Right kidney (tissue), 1 donor: ENCODE measurements at regions not wholly inside any gene's neighbourhood (a gene's known extent, or its start where the extent isn't known, plus 50 kb on each side); places are given as distances from the start of the nearest gene placed in this dataset.
"Not testable (repeated sequence)": the region's sequence is repeated elsewhere in the genome, so short reads cannot be mapped to it uniquely, and the experiment has no call there.

Experiments
- DNase-seq: peaks from one replicate; pipeline ENCODE4 v3.0.0-alpha.2; 2016

GRCh38 chr16:52727849-52728248, 180.9 kb upstream of the TOX3 start:
- DNase-seq: no peak

GRCh38 chr16:52727441-52727840, 180.5 kb upstream of the TOX3 start:
- DNase-seq: no peak

DNA sequence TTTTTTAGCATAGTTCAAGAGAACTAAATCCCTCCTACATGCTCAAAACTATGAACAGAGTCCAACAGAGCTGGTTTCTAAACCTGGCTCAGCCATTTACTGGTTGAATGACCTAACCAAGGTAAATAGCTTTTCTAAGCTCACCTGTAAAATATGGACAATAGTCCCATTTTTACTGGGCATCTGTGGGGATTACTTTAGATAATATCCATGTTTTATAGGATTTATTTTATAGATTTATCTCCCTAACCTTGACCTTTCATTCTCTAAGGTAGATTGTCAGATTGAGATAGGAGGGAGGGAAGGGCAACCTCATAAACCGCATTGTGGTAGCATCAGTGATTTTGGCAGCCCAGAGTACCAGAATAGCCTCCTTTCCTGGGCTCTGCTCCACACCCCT, 178.5 kb upstream of the TOX3 start:
- no peak for DNase-seq

- DNase-seq: no peak
These were observed 178.1 kb upstream of the TOX3 start for GRCh38 chr16:52725043-52725442.

- DNase-seq: peak; percentile 6
These were observed 174.4 kb upstream of the TOX3 start for GRCh38 chr16:52721331-52721730.

DNA sequence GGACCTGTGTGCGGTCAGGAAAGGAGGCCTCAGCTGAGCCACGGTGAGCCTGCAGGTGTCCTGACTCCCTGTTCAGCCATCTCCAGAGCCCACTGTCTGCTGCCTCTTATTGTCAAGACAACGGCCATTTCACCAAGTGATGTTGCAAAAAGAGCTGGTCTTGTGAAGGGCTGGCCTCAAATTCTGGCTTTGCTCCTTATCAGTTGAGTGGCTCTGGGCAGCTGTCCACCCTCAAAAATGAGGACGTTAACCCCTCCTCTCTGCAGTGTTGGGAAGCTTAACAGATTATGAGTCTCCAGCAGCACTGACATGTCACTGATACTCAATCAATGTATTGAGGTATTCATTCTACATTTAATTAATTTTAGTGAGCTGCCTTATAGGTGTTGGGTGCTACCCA, 171.1 kb upstream of the TOX3 start:
- DNase-seq: no peak

GRCh38 chr16:52713740-52714139, 166.8 kb upstream of the TOX3 start:
- DNase-seq: no peak

DNA sequence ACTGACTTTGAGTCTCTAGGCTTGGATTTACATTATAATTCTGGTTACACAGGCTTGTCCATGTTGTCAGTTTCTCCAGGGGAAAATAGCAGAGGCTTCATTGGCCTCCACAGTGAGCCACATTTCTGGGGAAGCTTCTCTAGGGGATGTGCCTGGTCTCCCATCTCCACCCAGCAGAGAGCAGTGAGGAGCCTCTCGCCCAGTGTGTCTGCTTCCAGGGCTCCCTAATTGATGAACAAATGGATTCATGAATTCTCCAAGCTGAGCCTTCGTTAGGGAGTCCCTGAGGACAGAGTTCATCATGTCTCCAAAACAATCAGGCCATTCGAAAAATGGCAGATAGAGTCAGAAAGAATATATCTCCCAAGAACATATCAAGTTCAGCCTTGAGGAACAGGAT, 162.4 kb upstream of the TOX3 start:
- DNase-seq: no peak

DNA sequence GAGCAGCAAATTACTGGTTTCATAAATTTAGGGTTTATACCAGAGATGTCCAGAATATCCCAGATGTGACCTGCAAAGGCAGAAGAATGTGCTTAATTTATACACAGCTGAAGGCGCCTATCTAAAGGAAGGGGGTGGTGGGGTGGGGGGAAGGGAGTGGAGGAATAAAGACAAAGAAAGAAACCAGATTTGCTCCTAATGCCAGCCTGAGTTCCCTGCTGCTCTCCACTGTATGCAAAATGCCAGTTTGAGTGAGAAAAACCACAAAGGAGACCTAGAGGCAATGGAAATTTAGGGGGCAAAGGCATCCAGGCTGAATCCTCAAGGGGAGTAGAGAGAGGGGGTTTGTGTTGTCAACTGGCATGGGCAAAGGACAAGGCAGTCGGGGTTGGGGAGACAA, 161.5 kb upstream of the TOX3 start:
- no peak for DNase-seq

- DNase-seq: no peak
These were observed 160.9 kb upstream of the TOX3 start for GRCh38 chr16:52707676-52708337.

DNA sequence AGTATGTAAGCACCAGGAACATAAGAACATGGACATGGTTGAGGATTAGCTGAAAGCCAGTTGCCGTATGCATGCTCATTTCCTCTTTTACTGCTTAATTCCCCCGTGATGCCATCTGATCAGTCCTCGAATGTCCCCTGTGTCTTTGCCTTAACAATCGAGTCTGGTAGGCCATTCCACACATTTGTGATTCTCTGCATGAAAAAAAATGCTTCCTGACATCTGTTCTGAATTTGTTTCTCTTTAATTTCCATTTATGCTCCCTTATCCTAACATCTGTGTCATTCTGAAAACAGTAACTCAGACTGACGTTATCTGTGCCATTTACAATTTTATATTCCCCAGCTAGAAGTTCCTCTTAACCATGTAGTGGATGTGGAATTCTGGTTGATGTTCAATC, 158.2 kb upstream of the TOX3 start:
- DNase-seq: no peak

DNA sequence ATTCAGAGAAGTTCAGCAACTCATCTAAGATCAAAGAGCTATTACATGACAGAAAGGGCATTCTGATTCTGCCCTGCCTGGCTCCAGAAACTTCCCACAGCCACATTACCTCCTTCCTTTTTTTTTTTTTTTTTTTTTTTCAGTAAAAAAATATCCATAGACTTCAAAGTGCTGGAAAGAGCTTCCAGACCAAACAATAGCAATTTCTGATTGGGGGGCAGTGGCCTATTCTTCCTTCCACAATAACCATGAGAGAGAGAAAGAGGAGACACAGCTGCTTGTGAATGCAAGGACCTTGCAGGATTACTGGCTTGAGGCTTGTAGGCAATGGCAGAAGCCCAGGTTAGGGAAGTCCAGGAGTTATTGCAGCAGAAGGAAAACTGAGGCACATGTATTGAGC, 151.0 kb upstream of the TOX3 start:
- no peak for DNase-seq

DNA sequence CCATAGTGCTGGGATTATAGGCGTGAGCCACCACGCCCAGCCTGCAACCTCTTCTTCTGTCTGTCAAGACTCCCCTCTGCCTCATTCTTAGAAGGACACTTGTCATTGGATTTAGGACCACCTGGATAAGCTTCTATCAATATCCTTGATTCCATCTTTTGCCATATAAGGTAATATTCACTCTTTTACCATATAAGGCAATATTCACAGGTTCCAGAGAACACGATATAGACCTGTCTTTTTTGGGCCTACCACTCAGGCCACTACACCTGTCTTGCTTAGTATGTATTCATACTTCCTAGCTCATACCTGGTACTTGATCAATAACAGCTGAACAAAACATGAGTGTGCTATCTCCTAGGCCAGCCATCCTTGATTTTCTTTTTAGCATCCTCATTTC, 149.2 kb upstream of the TOX3 start:
- no peak for DNase-seq

DNA sequence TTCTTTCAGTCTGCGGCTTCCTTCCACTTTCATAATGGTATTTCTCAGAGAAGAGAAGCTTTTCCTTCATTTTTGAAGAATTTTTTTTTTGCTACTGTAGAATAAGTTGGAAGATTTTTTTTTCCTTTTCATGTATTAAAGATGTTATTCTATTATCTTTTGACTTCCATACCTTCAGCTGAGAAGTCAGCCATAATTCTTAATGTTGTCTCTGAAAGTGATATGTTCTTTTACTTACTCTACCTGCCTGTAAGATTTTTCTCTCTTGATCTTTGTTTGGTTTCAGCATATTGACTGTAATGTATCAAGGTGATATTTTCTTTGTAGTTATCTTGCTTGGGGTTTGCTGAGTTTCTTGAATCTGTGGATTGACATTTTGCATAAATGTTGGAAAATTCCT, 143.5 kb upstream of the TOX3 start:
- no peak for DNase-seq

DNA sequence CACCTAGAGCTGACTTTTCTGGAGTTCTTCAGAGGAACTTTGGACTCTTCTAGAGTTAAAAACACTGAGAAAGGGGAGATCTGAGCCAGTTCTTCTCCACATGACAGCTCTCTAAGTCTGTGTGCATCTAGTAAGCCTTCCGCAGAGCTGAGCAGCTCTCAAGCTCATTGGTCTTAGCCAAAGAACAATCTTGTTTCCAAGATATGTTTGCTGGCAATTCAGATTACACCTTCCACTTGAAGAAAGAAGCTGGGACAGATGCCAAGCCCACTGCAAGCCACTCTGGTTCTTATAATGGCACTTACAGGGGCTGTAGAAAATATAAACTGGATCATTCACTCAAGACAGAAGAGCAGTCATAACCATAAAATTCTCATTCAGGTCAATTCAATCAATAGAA, 134.1 kb upstream of the TOX3 start:
- DNase-seq: no peak

- DNase-seq: no peak
These were observed 130.6 kb upstream of the TOX3 start for GRCh38 chr16:52677501-52677900.

DNA sequence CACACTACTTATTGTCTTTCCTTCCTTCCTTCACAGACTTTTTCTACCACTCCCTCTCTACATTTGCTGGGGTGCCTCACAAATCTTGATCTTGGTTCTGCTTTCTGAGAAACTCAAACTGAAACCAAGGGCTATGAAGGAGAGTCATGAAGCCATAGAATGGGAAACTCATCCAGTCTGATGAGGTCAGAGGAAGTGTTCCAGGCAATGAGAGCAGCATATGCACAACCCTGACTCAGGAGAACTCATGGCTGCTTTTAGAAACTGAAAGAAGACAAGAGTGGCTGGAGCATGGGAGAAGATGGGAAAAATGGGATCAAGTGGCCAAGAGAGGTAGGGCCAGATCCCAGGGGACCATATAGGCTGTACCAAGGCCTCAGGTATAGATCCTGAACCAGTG, 130.0 kb upstream of the TOX3 start:
- no peak for DNase-seq

DNA sequence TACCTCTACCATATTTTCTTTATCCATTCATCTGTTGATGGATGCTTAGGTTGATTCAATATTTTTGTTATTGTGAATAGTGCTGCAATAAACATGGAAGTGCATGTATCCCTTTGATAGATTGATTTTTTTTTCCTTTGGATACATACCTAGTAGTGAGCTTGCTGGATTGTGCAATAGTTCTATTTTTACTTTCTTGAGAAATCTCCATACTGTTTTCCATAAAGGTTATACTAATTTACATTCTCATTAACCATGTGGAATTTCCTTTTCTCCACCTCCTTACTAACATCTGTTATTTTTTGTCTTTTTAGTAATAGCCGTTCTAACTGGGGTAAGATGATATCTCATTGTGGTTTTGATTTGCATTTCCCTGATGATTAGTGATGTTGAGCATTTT, 124.6 kb upstream of the TOX3 start:
- no peak for DNase-seq

GRCh38 chr16:52657924-52658323, 111.0 kb upstream of the TOX3 start:
- no peak for DNase-seq

DNA sequence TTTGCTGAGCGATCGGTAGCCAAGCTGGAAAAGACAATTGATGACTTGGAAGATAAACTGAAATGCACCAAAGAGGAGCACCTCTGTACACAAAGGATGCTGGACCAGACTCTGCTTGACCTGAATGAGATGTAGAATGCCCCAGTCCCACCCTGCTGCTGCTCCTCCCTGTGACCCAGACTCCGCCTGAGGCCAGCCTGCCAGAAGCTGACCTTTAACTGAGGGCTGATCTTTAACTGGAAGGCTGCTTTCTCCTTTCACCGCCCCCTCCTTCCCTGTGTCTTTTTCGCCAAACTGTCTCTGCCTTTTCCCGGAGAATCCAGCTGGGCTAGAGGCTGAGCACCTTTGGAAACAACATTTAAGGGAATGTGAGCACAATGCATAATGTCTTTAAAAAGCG, 109.0 kb upstream of the TOX3 start:
- DNase-seq: not testable (repeated sequence)

GRCh38 chr16:52655156-52655555, 108.2 kb upstream of the TOX3 start:
- not testable (repeated sequence) for DNase-seq

DNA sequence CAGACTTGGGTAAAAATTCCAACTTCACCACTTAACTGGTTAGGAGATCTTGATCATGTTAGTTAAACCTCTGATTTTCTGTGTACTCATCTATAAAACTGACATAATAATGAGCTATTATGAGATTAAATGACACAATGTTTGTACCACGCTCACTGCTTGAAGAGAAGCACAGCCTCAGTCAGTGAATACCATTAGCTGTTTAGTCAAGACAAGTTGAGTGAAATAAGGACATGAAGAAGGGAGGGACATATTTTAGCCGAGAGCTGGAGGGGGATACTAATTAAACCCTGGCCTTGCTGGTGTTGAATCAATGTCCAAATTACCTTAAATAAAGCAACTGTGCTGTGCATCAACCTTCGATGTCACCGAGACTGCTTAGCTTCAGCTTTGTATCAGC, 105.1 kb upstream of the TOX3 start:
- DNase-seq: no peak

DNA sequence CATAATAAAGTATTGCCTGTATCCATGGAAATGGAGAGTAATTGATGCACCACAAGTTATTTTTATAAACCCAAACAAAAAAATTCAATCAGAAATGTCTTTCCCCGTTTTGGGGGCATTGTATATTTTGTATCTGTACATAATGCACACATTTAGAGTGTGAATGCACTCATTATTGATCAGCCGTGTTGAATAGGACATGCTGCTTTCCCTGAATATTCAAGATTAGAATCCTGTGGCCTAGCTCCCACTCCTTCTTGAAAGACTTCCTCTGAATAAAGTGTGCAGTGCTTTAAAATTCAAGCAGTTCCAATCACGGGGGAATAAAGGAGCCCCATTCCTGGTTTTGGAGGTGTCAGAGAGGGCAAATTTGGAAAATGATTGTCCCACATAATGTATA, 103.8 kb upstream of the TOX3 start:
- no peak for DNase-seq

DNA sequence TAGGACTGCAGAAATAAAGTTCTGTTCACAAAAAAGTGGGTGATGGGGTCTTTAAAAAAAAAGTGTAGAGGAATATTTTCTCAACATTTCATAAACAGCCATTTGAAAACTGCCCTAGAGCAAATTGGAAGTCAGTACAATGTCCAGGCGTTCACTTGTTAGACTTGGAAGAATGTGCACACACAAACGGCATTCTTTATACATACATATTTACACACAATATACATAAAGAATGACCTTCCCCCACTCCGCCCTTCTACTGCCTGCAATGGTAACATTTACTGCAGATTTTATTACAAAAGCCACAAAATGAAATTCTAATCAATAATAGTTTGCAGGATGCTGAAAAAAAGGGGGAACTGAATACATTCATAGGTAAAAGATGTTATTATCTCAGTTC, 103.4 kb upstream of the TOX3 start:
- DNase-seq: no peak

DNA sequence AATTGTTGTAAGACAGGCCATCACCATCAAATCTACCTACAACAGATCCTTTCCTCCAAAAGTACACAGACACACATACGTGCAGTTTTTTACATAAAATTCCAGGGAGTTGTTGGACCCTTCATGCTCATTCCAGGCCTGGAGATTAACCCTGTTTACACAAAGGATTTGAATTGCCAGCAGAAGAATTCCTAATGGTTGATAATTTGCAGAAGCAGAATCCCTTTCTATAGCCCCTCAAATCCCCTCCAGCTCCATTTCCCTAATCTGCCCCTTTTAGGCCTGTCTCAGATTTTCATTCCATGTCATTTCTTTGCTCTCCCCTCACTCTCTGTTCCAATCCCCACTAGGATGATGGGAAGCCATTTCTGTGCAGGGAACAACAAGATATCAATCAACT, 102.9 kb upstream of the TOX3 start:
- DNase-seq: no peak
